ENCODE measurements at regions not wholly inside any gene's neighbourhood (a gene's known extent, or its start where the extent isn't known, plus 50 kb on each side); places are given as distances from the start of the nearest gene placed in this dataset.

GRCh38 chr5:164909673-164910072 lies 1404.3 kb downstream of the MAT2B start:
- H3K4me3 Mint-ChIP-seq (ENCODE audit: unreplicated experiment), result no peak overlapping the region
- POLR2A ChIA-PET, result no interaction called here
- intact Hi-C loops (cut with micrococcal nuclease), result no loop called here
- DNase-seq (ENCODE audit: unreplicated experiment), result no peak
- TF ChIP-seq CTCF (IDR thresholded peaks at IDR 0.05; ENCODE audit: unreplicated experiment), result no peak
- CTCF ChIA-PET, result interaction anchor here (0.6 kb wide), 2 partner anchors 12 to 322 kb away, joined by 3 read pairs; no protein-coding TSS in a partner anchor
- H3K9me3 Mint-ChIP-seq (ENCODE audit: unreplicated experiment), result no peaks in the 10 kb centered on the region
- no peaks in the 10 kb centered on the region for H3K36me3 Mint-ChIP-seq (ENCODE audit: insufficient read depth, unreplicated experiment)
- H3K27me3 Mint-ChIP-seq (ENCODE audit: insufficient read depth, unreplicated experiment), result no peaks in the 10 kb centered on the region
- no TSS peak for BruUV-seq (replicated peaks)
- H3K4me1 Mint-ChIP-seq (ENCODE audit: insufficient read depth, unreplicated experiment), result no peaks in the 10 kb centered on the region
- H3K27ac Mint-ChIP-seq (ENCODE audit: low read depth, unreplicated experiment), result no peak overlapping the region

DNA sequence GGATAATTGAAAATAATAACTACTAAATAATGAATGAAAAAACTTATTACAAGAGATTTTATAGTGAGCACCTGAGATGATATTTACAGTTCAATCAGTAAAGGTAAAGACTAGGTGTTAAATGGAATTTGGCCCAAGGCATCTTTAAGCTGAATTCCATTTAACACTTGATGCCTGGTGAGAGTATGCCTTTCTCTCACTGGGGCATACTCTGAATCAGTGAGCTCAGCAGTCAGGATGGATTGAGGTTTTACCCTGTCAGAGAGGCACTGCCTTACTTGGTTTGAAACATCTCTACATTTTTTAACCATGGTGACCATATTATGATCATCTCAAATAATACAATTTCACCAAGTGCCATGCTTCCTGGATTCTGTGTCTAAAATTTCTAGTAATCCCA lies 1416.3 kb downstream of the MAT2B start:
- Mint-ChIP-seq H3K9me3 (ENCODE audit: unreplicated experiment) (peaks cover 45% of the 10 kb centered on the region), H3K27ac (ENCODE audit: low read depth, unreplicated experiment) (no peak overlapping the region), H3K27me3 (ENCODE audit: insufficient read depth, unreplicated experiment) (no peaks in the 10 kb centered on the region), H3K4me1 (ENCODE audit: insufficient read depth, unreplicated experiment) (no peaks in the 10 kb centered on the region), H3K36me3 (ENCODE audit: insufficient read depth, unreplicated experiment) (no peaks in the 10 kb centered on the region), H3K4me3 (ENCODE audit: unreplicated experiment) (no peak overlapping the region)
- DNase-seq (ENCODE audit: unreplicated experiment), result no peak
- ChIA-PET CTCF (interaction anchor here (0.5 to 0.7 kb wide), 2 partner anchors 12 to 1475 kb away, joined by 3 read pairs; no protein-coding TSS in a partner anchor), POLR2A (interaction anchor here (0.7 kb wide), 2 partner anchors 21 to 147 kb away, joined by 3 read pairs; no protein-coding TSS in a partner anchor)
- intact Hi-C loops (cut with micrococcal nuclease), result no loop called here
- no peak for TF ChIP-seq CTCF (IDR thresholded peaks at IDR 0.05; ENCODE audit: unreplicated experiment)
- no TSS peak for BruUV-seq (replicated peaks)

DNA sequence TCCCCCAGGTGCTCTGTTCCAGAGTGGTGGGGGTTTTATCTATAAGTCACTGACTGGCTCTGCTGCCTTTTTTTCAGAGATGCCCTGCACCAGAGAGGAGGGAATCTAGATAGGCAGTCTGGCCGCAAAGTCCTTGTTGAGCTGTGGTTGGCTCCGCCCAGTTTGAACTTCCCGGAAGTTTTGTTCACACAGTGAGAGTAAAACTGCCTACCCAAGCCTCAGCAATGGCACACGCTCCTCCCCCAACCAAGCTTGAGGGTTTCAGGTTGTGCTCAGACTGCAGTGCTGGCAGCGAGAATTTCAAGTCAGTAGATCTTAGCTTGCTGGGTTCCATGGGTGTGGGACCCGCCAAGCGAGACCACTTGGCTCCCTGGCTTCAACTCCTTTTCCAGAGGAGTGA lies 1428.6 kb downstream of the MAT2B start:
- no TSS peak for BruUV-seq (replicated peaks)
- intact Hi-C loops (cut with micrococcal nuclease), result no loop called here
- Mint-ChIP-seq H3K9me3 (ENCODE audit: unreplicated experiment) (peaks cover 41% of the 10 kb centered on the region), H3K36me3 (ENCODE audit: insufficient read depth, unreplicated experiment) (no peaks in the 10 kb centered on the region), H3K4me3 (ENCODE audit: unreplicated experiment) (no peak overlapping the region), H3K27ac (ENCODE audit: low read depth, unreplicated experiment) (no peak overlapping the region), H3K4me1 (ENCODE audit: insufficient read depth, unreplicated experiment) (peaks cover 7% of the 10 kb centered on the region), H3K27me3 (ENCODE audit: insufficient read depth, unreplicated experiment) (no peaks in the 10 kb centered on the region)
- POLR2A ChIA-PET, result no interaction called here
- no peak for TF ChIP-seq CTCF (IDR thresholded peaks at IDR 0.05; ENCODE audit: unreplicated experiment)
- CTCF ChIA-PET, result no interaction called here
- DNase-seq (ENCODE audit: unreplicated experiment), result no peak

DNA sequence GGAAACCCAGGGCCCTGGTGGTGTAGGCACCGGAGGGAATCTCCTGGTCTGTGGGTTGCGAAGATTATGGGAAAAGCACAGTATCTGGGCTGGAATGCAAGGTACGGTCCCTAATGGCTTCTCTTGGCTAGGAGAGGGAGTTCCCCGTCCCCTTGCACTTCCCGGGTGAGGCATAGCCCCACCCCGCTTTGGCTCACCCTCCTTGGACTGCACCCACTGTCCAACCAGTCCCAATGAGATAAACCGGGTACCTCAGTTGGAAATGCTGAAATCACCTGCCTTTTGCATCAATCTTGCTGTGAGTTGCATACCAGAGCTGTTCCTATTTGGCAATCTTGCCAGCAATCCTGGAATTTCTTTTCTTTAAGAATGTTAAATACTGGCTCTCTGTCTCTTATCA lies 1429.1 kb downstream of the MAT2B start:
- BruUV-seq (replicated peaks), result no TSS peak
- peaks cover 36% of the 10 kb centered on the region for H3K9me3 Mint-ChIP-seq (ENCODE audit: unreplicated experiment)
- no peak for TF ChIP-seq CTCF (IDR thresholded peaks at IDR 0.05; ENCODE audit: unreplicated experiment)
- H3K4me1 Mint-ChIP-seq (ENCODE audit: insufficient read depth, unreplicated experiment), result peaks cover 7% of the 10 kb centered on the region
- DNase-seq (ENCODE audit: unreplicated experiment), result no peak
- no peaks in the 10 kb centered on the region for H3K36me3 Mint-ChIP-seq (ENCODE audit: insufficient read depth, unreplicated experiment)
- POLR2A ChIA-PET, result no interaction called here
- no peak overlapping the region for H3K4me3 Mint-ChIP-seq (ENCODE audit: unreplicated experiment)
- H3K27ac Mint-ChIP-seq (ENCODE audit: low read depth, unreplicated experiment), result no peak overlapping the region
- H3K27me3 Mint-ChIP-seq (ENCODE audit: insufficient read depth, unreplicated experiment), result no peaks in the 10 kb centered on the region
- CTCF ChIA-PET, result interaction anchor here (0.6 to 1.0 kb wide), 2 partner anchors 128 to 694 kb away, joined by 3 read pairs; no protein-coding TSS in a partner anchor
- intact Hi-C loops (cut with micrococcal nuclease), result no loop called here

Measured in MCF 10A (cell line).